ENCODE measurements at regions not wholly inside any gene's neighbourhood (a gene's known extent, or its start where the extent isn't known, plus 50 kb on each side); places are given as distances from the start of the nearest gene placed in this dataset.

- Histone ChIP-seq H3K27ac (ENCODE audit: low read depth, low read length, poor library complexity, severe bottlenecking) (no peak overlapping the region), H3K4me1 (ENCODE audit: insufficient read depth, low read length, poor library complexity, severe bottlenecking) (no peaks in the 10 kb centered on the region), H3K4me2 (ENCODE audit: low read length) (no peak overlapping the region), H3K9me3 (ENCODE audit: low read length) (peaks cover 17% of the 10 kb centered on the region; the same call in 1 of the 2 replicates), H3K4me3 (ENCODE audit: low read depth, low read length, poor library complexity, severe bottlenecking) (no peak overlapping the region), H3K79me2 (ENCODE audit: insufficient read depth, low read depth, low read length) (no peaks in the 10 kb centered on the region), H2AFZ (ENCODE audit: low read length) (no peak overlapping the region), H3K36me3 (ENCODE audit: insufficient read depth, low read length) (no peaks in the 10 kb centered on the region), H3K9me2 (ENCODE audit: insufficient read depth, low read length) (no peaks in the 10 kb centered on the region), H4K20me1 (ENCODE audit: insufficient read depth, low read length) (no peaks in the 10 kb centered on the region)
- BruUV-seq (replicated peaks): no TSS peak
- no peak for DNase-seq (ENCODE audit: low spot score)
- TF ChIP-seq EZH2phosphoT487 (IDR thresholded peaks at IDR 0.05; ENCODE audit: borderline replicate concordance, low read depth, low read length) (no peak), CTCF (conservative IDR thresholded peaks at IDR 0.05; ENCODE audit: low read length) (no peak)
- POLR2A ChIA-PET: no interaction called here
- intact Hi-C loops (cut with micrococcal nuclease; ENCODE audit: unreplicated experiment): no loop called here
- CTCF ChIA-PET (ENCODE audit: unreplicated experiment): no interaction called here
These were observed 247.8 kb upstream of the NCKAP5 start for GRCh38 chr2:133816037-133816436.

- Histone ChIP-seq H3K36me3 (ENCODE audit: insufficient read depth, low read length) (no peaks in the 10 kb centered on the region), H4K20me1 (ENCODE audit: insufficient read depth, low read length) (no peaks in the 10 kb centered on the region), H2AFZ (ENCODE audit: low read length) (no peak overlapping the region), H3K4me3 (ENCODE audit: low read depth, low read length, poor library complexity, severe bottlenecking) (no peak overlapping the region), H3K4me1 (ENCODE audit: insufficient read depth, low read length, poor library complexity, severe bottlenecking) (no peaks in the 10 kb centered on the region), H3K9me2 (ENCODE audit: insufficient read depth, low read length) (no peaks in the 10 kb centered on the region), H3K79me2 (ENCODE audit: insufficient read depth, low read depth, low read length) (no peaks in the 10 kb centered on the region), H3K27ac (ENCODE audit: low read depth, low read length, poor library complexity, severe bottlenecking) (no peak overlapping the region), H3K9me3 (ENCODE audit: low read length) (0 out of 2 replicates have a peak, but pooled peaks cover under 1% of the 10 kb centered on the region), H3K4me2 (ENCODE audit: low read length) (no peak overlapping the region)
- no TSS peak for BruUV-seq (replicated peaks)
- no peak for DNase-seq (ENCODE audit: low spot score)
- ChIA-PET POLR2A (no interaction called here), CTCF (ENCODE audit: unreplicated experiment) (no interaction called here)
- intact Hi-C loops (cut with micrococcal nuclease; ENCODE audit: unreplicated experiment): no loop called here
- TF ChIP-seq EZH2phosphoT487 (IDR thresholded peaks at IDR 0.05; ENCODE audit: borderline replicate concordance, low read depth, low read length) (no peak), CTCF (conservative IDR thresholded peaks at IDR 0.05; ENCODE audit: low read length) (no peak)
These were observed 249.7 kb upstream of the NCKAP5 start for GRCh38 chr2:133817680-133818566.

- ChIA-PET CTCF (ENCODE audit: unreplicated experiment) (no interaction called here), POLR2A (no interaction called here)
- H3K27ac ChIP-seq (ENCODE audit: low read depth, low read length, poor library complexity, severe bottlenecking): no peak overlapping the region
- no TSS peak for BruUV-seq (replicated peaks)
- no peaks in the 10 kb centered on the region for H3K9me2 ChIP-seq (ENCODE audit: insufficient read depth, low read length)
- H3K9me3 ChIP-seq (ENCODE audit: low read length): no peaks in the 10 kb centered on the region
- intact Hi-C loops (cut with micrococcal nuclease; ENCODE audit: unreplicated experiment): no loop called here
- no peaks in the 10 kb centered on the region for H3K79me2 ChIP-seq (ENCODE audit: insufficient read depth, low read depth, low read length)
- H3K4me2 ChIP-seq (ENCODE audit: low read length): no peak overlapping the region
- no peak for TF ChIP-seq CTCF (conservative IDR thresholded peaks at IDR 0.05; ENCODE audit: low read length)
- no peak for TF ChIP-seq EZH2phosphoT487 (IDR thresholded peaks at IDR 0.05; ENCODE audit: borderline replicate concordance, low read depth, low read length)
- no peak overlapping the region for H2AFZ ChIP-seq (ENCODE audit: low read length)
- H3K4me1 ChIP-seq (ENCODE audit: insufficient read depth, low read length, poor library complexity, severe bottlenecking): no peaks in the 10 kb centered on the region
- no peaks in the 10 kb centered on the region for H3K36me3 ChIP-seq (ENCODE audit: insufficient read depth, low read length)
- no peak overlapping the region for H3K4me3 ChIP-seq (ENCODE audit: low read depth, low read length, poor library complexity, severe bottlenecking)
- H4K20me1 ChIP-seq (ENCODE audit: insufficient read depth, low read length): no peaks in the 10 kb centered on the region
- DNase-seq (ENCODE audit: low spot score): no peak
These were observed 250.4 kb upstream of the NCKAP5 start for GRCh38 chr2:133818661-133819060.
